K562 (cell line): ENCODE measurements at regions not wholly inside any gene's neighbourhood (a gene's known extent, or its start where the extent isn't known, plus 50 kb on each side); places are given as distances from the start of the nearest gene placed in this dataset.

Experiments
- ATAC-seq: fragments of 200-7000 bp; cut with Tn5 transposase; 3 replicates; pipeline ENCODE4 v1.9.1; 2020; ENCODE audit warnings: moderate library complexity
- BruUV-seq: library from RNA; stranded (reverse); fragments of 400-500 nt; replicated peaks from 2 replicates; lab custom pipeline; 2021; lab: Mats Ljungman, UMichigan
- CTCF ChIA-PET: fragments of 300-600 bp; formaldehyde crosslinking; extraction: SDS; loops from one replicate; lab custom pipeline; 2021; ENCODE audit warnings: low intra/inter-chr PET ratio; lab: Yijun Ruan, JAX
- POLR2A ChIA-PET: fragments of 300-600, 350-650 bp; sonication (Branson Sonifier 250); formaldehyde crosslinking; extraction: SDS; loops from one replicate; lab custom pipeline; 2021; ENCODE audit warnings: antibody characterized with exemption, inconsistent platforms; lab: Yijun Ruan, JAX
- DNase-seq, 4 experiments: peaks; one replicate each; pipeline versions ENCODE4 v3.0.0 to v3.0.0-alpha.2; 2011 to 2018; ENCODE audit warnings: low spot score in 3 of 4, mixed read lengths in 3 of 4; ENCODE audit errors: extremely low read depth in 1 of 4
- FAIRE-seq: peaks from 2 replicates; lab custom pipeline; 2011; peaks lifted over from hg19 to GRCh38; lab: Jason Lieb, UNC
- H2AFZ ChIP-seq: 2 replicates; pipeline ENCODE4 v1.6.0; 2011; ENCODE audit warnings: low read depth, low read length, control low read depth, inconsistent platforms
- H3K27ac ChIP-seq: fragments of 200-600 bp; 3 replicates; pipeline ENCODE4 v1.8.0; 2011; ENCODE audit warnings: low read depth, mild to moderate bottlenecking, control low read depth, inconsistent platforms, low read length, moderate library complexity, mixed read lengths; ENCODE audit errors: extremely low read depth
- H3K27me3 ChIP-seq, 2 experiments: fragments of 300-600 bp in 1 of 2; 2 replicates in 1 of 2; 3 replicates in 1 of 2; pipeline versions ENCODE4 v1.6.0 to v1.8.0; 2011; ENCODE audit warnings: inconsistent platforms in 2 of 2, low read length in 2 of 2, mild to moderate bottlenecking in 1 of 2, mixed read lengths in 1 of 2, moderate library complexity in 1 of 2; ENCODE audit not compliant: control insufficient read depth in 2 of 2, insufficient read depth in 2 of 2
- H3K36me3 ChIP-seq: fragments of 300-600 bp; 3 replicates; pipeline ENCODE4 v1.8.0; 2011; ENCODE audit warnings: mild to moderate bottlenecking, low read length, inconsistent platforms; ENCODE audit not compliant: control insufficient read depth, insufficient read depth
- H3K4me1 ChIP-seq, 2 experiments: fragments of 200-600 bp in 1 of 2; replicated peaks in 1 of 2; 2 replicates in 1 of 2; 3 replicates in 1 of 2; pipeline versions ENCODE4 v1.5.1 to v1.8.0; 2011; ENCODE audit warnings: inconsistent platforms in 2 of 2, low read length in 2 of 2, mild to moderate bottlenecking in 1 of 2, mixed read lengths in 1 of 2, moderate library complexity in 1 of 2; ENCODE audit not compliant: control insufficient read depth in 2 of 2, insufficient read depth in 2 of 2
- H3K4me2 ChIP-seq: 2 replicates; pipeline ENCODE4 v1.6.1; 2011; ENCODE audit warnings: low read length, control low read depth, inconsistent platforms, mixed read lengths; ENCODE audit not compliant: insufficient read depth
- H3K4me3 ChIP-seq: fragments of 200-600 bp; sonication (generic), shearing (Covaris generic); 2 replicates; pipeline ENCODE4 v1.5.1; 2016; ENCODE audit warnings: control low read depth, inconsistent platforms
- H3K79me2 ChIP-seq: fragments of 200-600 bp; 3 replicates; pipeline ENCODE4 v1.8.0; 2011; ENCODE audit warnings: low read length, inconsistent platforms; ENCODE audit not compliant: control insufficient read depth, insufficient read depth
- H3K9ac ChIP-seq, 2 experiments: 2 replicates each; pipeline versions ENCODE4 v1.6.0 to v1.6.1; 2011; ENCODE audit warnings: low read depth in 2 of 2, low read length in 2 of 2, control low read depth in 1 of 2, inconsistent platforms in 1 of 2, mild to moderate bottlenecking in 1 of 2, mixed read lengths in 1 of 2; ENCODE audit not compliant: insufficient read depth in 1 of 2
- H3K9me1 ChIP-seq: one replicate; pipeline ENCODE4 v1.6.0; 2011; ENCODE audit warnings: inconsistent platforms, mild to moderate bottlenecking, low read length, moderate library complexity; ENCODE audit not compliant: control insufficient read depth, insufficient read depth
- H3K9me3 ChIP-seq: replicated peaks from 2 replicates; pipeline ENCODE4 v1.5.1; 2011; ENCODE audit warnings: low read depth, low read length, inconsistent platforms; ENCODE audit not compliant: control insufficient read depth, insufficient read depth
- H4K20me1 ChIP-seq: replicated peaks from 2 replicates; pipeline ENCODE4 v1.6.1; 2011; ENCODE audit warnings: low read length, inconsistent platforms, mixed read lengths; ENCODE audit not compliant: control insufficient read depth, insufficient read depth
- CTCF ChIP-seq, 3 experiments: IDR thresholded peaks in 2 of 3; conservative IDR thresholded peaks in 1 of 3; 2 replicates each; pipeline ENCODE4 v1.5.1; 2011 to 2012; ENCODE audit warnings: low read length in 3 of 3, mild to moderate bottlenecking in 3 of 3, control low read depth in 2 of 3, improper control_type of control experiment in 1 of 3, inconsistent platforms in 1 of 3, low read depth in 1 of 3, mixed read lengths in 1 of 3, moderate library complexity in 1 of 3; ENCODE audit not compliant: insufficient read depth in 2 of 3
- MCM2 ChIP-seq: fragments of 450-650 bp; IDR thresholded peaks from 2 replicates; pipeline ENCODE4 v1.6.1; 2017; ENCODE audit warnings: low read depth, mild to moderate bottlenecking
- MXI1 ChIP-seq: IDR thresholded peaks from 2 replicates; pipeline ENCODE4 v1.6.1; 2011; ENCODE audit warnings: low read depth, mild to moderate bottlenecking, improper control_type of control experiment, low read length
- POLR2AphosphoS2 ChIP-seq: IDR thresholded peaks from 2 replicates; pipeline ENCODE4 v1.6.1; 2012; ENCODE audit warnings: low read length, improper control_type of control experiment
- WHSC1 ChIP-seq: IDR thresholded peaks from one replicate; pipeline ENCODE4 v1.6.1; 2012; ENCODE audit warnings: low read length, control low read depth, inconsistent platforms
- ZNF707 ChIP-seq: fragments of 250-450 bp; sonication (Bioruptor Pico); conservative IDR thresholded peaks from 2 replicates; pipeline ENCODE4 v1.8.0; 2022; ENCODE audit warnings: inconsistent platforms, mild to moderate bottlenecking, moderate library complexity
- WGBS: fragments of 100-300 bp; shearing (Covaris generic); methylation state at CpG from one replicate; pipeline ENCODE4 v1.1.6; 2016; ENCODE audit warnings: low coverage, mixed read lengths; ENCODE audit not compliant: insufficient coverage; ENCODE audit errors: missing lambda C conversion rate; 5-methylcytosine and 5-hydroxymethylcytosine counted together
- in situ Hi-C: fragments of 300-500 bp; cut with MboI; formaldehyde crosslinking; loops from 4 replicates; pipeline ENCODE4 v1.15.0; 2018; ENCODE audit warnings: inconsistent platforms, mixed read lengths
- intact Hi-C: fragments of 100-400 bp; cut with micrococcal nuclease; formaldehyde crosslinking; loops from 2 replicates; pipeline ENCODE4 v1.14.2; 2022

GRCh38 chr2:18049325-18049724, 170.9 kb downstream of the KCNS3 start:
- WGBS, result 2% methylated on average over 4 of the region's 4 CpGs
- Histone ChIP-seq H3K27me3 (no peaks in the 10 kb centered on the region), H3K9ac (no peak overlapping the region), H3K36me3 (no peaks in the 10 kb centered on the region), H3K4me1 (no peaks in the 10 kb centered on the region), H3K27ac (no peak overlapping the region)
- FAIRE-seq (no peak), ATAC-seq (no peak)
- in situ Hi-C loops, result no loop called here
- TF ChIP-seq WHSC1 (no peak), ZNF707 (no peak), POLR2AphosphoS2 (no peak), MCM2 (no peak), CTCF (IDR thresholded peaks at IDR 0.05 in 2 of 3, conservative IDR thresholded peaks at IDR 0.05 in 1 of 3; ENCODE audit: insufficient read depth in 2 of 3, low read depth in 1 of 3, low read length in 3 of 3) (no peak), MXI1 (no peak)
- TF ChIP-seq, all 486 proteins: peak for 0
- Histone ChIP-seq H3K4me2 (no peak overlapping the region), H2AFZ (no peak overlapping the region), H3K79me2 (no peaks in the 10 kb centered on the region), H3K4me3 (no peak overlapping the region), H3K9me3 (no peaks in the 10 kb centered on the region), H4K20me1 (no peaks in the 10 kb centered on the region), H3K9me1 (no peaks in the 10 kb centered on the region)
- BruUV-seq, result no TSS peak
- ChIA-PET POLR2A (no interaction called here), CTCF (no interaction called here)
- no peak for DNase-seq
- intact Hi-C loops, result no loop called here
